HG03439 (cell line): ENCODE measurements at regions not wholly inside any gene's neighbourhood (a gene's known extent, or its start where the extent isn't known, plus 50 kb on each side); places are given as distances from the start of the nearest gene placed in this dataset.

Source experiments
- ATAC-seq: cut with Tn5 transposase; IDR thresholded peaks from one replicate; pipeline ENCODE4 v1.9.1; 2021; ENCODE audit warnings: mild to moderate bottlenecking, moderate library complexity; ENCODE audit not compliant: unreplicated experiment

DNA sequence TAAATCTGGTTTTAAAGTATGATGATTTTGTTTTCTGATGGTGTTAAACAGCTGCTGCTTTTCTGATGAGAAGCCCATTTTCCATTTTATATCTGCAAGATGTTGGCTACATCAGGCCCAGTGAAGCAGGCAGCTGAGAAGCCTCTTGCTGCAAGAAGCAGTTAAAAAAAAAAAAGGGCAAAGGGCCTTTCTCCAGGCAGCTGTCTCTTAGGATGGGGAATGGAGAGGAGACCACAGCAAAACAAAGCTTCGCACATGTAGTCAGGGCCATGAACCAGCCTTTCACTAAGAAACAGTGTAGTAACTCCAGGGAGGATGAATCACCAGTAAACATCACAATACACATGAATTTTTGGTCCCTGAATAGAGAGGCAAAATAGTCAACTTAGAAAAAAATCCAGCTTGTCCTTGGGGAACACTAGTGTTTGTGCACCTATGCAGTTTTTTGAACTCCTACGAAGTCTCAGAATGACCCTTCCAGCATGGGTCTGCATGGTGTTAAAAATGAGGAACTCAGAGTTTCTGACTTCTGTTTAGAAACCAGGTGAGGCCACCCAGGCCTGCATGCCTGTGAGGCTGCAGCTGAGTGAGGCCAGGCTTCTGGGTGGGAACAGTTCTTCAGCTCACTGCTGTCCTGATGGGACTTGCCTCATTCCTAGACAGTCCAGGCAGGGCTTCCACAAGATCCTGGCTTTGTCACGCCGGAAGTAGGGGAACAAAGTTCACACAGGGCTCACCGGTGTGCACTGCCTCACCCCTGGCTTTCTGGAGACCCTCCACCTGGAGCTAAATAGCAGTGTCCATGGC is 518.7 kb downstream of the MCTP2 start:
- no peak for ATAC-seq

GRCh38 chr15:94760348-94760747 is 529.0 kb downstream of the MCTP2 start:
- no peak for ATAC-seq

- ATAC-seq: no peak
Observed at GRCh38 chr15:94761574-94761973, 530.2 kb downstream of the MCTP2 start.

- no peak for ATAC-seq
Observed at GRCh38 chr15:94769089-94769488, 537.7 kb downstream of the MCTP2 start.

GRCh38 chr15:94770199-94770598 is 538.8 kb downstream of the MCTP2 start:
- no peak for ATAC-seq

DNA sequence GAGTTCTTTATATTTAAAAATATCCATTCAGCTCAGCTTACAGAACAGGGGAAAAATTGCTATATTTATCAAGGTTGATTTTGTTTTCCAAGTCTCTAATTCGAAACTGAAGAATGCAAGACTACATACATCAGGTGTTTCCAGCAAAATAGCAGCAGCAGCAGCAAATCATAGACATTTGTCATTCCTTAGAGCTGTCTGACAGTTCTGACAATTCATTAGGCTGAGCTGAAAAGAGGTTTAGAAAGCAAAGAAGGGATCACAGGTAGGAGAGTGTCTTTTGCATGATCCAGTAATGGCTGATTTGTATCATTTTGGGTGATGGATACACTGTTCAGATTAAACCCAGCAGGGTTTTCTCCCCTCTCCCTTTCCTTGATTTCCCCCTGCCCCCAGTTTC is 545.7 kb downstream of the MCTP2 start:
- ATAC-seq: no peak

- ATAC-seq: no peak
Observed at GRCh38 chr15:94778840-94779239, 547.5 kb downstream of the MCTP2 start.

DNA sequence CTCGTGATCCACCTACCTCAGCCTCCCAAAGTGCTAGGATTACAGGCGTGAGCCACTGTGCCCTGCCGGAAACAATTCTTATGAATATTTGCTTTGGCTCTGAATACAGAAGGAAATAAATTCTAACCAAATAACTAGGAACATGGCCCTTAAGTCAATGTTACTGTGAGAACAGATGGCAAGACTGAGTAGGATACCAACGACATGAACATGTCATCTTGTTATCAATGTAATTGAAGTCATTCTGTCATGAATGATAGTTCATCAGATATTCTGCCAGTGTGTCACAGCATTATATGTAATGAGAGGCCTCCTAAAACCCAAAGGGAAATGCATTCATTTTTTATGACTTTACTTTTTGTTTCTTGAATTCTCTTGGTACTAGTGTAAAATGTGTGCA is 548.8 kb downstream of the MCTP2 start:
- ATAC-seq: no peak

GRCh38 chr15:94785091-94785490 is 553.7 kb downstream of the MCTP2 start:
- ATAC-seq: no peak

- no peak for ATAC-seq
Observed at GRCh38 chr15:94791008-94791407, 559.6 kb downstream of the MCTP2 start.

DNA sequence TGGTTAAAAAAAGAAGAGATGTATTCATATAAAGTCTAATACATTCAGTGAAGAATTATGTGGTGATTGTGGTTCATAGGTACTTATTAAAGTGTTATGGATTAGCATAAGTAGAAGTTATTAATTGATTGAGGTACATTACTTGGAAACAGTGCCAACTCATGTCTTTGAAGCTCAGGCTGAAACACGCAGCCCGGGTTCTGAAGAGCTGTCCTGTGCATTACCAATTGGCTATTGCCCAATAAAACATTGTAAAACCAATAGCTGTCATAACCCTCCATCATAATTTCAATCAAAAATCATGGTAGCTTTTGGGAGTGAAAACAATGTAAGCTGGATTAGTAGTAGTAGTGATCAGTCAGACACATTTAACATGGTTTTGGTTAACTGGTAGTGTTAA is 560.1 kb downstream of the MCTP2 start:
- ATAC-seq: no peak

- ATAC-seq: no peak
Observed at GRCh38 chr15:94792196-94792595, 560.8 kb downstream of the MCTP2 start.

GRCh38 chr15:94793207-94793606 is 561.8 kb downstream of the MCTP2 start:
- no peak for ATAC-seq

DNA sequence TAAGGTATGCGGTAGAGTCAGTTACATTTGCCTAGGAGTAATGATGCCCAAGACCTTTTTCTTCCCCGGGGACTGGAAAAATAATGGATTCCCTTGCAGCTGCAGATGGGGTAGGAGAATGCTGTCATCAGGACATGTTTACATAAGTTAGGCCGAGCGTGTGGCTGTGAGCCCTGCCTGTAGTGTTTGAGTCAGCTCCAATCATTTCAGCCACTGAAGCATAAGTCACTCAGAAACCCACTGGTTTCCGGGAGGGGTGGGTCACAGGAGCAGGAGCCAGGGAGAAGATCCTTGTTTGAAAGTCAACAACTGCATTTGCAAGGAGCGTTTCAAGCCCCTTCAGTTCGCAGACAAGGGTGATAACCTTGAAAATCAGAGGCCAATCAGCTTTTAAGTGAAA is 562.3 kb downstream of the MCTP2 start:
- ATAC-seq: no peak

- no peak for ATAC-seq
Observed at GRCh38 chr15:94804613-94805012, 573.3 kb downstream of the MCTP2 start.

DNA sequence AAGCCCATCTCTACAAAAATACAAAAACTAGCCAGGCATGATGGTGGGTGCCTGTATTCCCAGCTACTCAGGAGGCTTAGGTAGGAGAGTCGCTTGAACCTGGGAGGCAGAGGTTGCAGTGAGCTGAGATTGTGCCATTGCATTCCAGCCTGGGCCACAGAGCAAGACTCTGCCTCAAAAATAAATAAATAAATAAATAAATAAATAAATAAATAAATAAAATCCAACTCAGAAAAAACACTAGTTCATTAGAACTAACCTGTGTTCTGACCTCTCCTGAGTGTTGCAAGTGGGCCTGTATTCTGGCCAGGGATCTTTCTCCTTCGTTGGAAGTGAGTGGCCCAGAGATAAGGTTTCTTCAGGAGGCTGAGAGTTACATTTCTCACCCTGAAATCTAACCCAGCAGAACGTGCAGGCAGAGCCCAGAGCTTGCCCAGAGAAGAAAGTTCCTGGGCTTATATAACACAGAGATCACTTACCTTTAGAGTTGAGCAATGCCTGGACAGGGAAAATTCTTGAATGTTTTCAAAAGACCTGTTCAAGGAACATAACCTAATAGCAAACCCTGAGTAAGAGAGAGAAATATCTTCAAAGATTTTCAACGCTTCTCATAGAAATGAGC is 583.9 kb downstream of the MCTP2 start:
- no peak for ATAC-seq

DNA sequence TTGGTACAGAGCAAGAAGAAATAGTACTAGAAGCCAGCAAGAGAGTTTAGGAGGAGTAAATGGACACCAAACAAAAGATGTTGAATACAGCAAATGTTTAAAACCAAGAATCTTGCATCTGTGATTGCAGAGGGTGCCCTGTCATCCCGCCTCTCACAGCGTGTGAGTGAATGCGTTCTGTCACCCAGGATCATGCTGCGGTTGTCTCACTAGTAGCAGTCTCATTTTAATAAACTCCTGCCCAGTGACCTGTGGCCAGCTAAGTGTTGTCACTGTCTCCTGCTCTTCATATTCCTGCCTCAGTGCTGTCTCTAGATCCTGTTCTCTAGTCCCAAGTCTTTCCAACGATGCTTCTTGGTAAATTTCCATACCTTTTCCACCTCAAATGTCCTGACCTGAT is 584.6 kb downstream of the MCTP2 start:
- ATAC-seq: no peak

DNA sequence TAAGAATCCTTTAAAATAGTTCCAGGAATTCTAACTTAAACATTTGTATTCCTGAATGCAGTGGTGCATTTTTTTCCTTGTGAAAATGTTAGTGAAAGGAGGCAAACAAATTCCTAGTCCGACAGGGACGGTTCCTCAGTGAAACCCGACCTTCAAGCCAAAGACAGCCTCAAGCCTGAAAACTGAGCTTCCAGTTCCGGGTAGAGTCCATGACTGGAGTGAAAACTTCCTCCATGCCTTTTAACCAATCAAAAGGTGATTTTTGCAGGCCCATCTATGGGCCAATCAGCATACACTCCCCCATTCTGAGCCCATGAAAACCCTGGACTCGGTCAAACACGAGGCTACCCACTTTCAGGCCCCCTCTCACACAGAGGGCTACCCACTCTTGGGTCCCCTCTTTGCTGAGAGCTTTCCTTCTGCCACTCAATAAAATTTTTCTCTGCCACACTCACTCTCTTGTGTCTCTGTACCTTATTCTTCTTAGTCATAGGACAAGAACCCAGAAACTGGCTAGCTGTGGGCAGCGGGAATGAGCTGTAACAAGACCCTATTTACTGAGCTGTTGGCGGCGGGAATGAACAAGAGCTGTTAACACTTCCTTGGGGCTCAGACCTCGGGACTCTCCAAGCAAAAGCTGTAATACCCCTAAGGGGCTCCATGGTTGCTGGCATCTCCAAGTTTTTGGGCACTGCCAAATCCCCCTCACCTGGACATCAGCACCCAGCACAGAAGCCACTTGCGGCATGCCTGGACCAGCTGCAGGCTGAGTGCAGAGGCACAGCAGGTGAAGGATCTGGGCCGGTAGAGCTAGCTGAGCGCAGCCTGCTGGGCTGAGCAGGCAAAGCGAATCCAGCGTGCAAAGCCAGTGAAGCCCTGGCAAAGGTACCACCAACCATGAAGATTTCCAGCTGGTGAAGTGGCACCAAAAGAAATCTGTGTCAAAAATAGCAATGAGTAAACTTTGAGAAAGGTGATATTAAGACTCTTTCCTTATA is 598.8 kb downstream of the MCTP2 start:
- ATAC-seq: no peak

- no peak for ATAC-seq
Observed at GRCh38 chr15:94834000-94834399, 602.6 kb downstream of the MCTP2 start.

DNA sequence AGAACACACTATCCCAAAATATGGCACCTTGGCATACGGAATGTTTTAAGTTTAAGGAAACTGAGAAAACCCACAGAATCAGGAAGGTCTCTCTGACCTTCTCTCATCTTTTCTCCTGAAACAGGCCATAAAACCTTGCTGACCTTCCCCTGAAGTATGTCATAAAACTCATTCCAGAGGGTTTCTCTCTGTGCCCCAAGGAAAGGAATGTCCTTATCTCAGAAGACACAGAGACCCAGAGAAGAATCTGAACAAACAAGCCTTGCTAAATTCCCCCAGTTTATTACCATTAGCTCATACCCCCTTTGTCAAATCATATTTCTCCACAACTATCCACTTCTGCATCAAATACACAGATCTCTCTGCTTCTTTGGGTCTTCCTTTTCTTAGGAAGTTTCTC is 603.1 kb downstream of the MCTP2 start:
- ATAC-seq: no peak

- no peak for ATAC-seq
Observed at GRCh38 chr15:94838281-94838680, 606.9 kb downstream of the MCTP2 start.
